K562 (cell line): ENCODE measurements at regions not wholly inside any gene's neighbourhood (a gene's known extent, or its start where the extent isn't known, plus 50 kb on each side); places are given as distances from the start of the nearest gene placed in this dataset.
A peak's percentile ranks its signal among the peaks of the same experiment; 100 is the strongest.

ENCODE experiments used
- CC2D1A ChIP-seq: fragments of 450-650 bp; IDR thresholded peaks from 2 replicates; pipeline ENCODE4 v1.6.1; 2017; ENCODE audit warnings: mild to moderate bottlenecking
- CCAR2 ChIP-seq: fragments of 200-400 bp; formaldehyde crosslinking; IDR thresholded peaks from 2 replicates; pipeline ENCODE4 v1.6.1; 2017; ENCODE audit warnings: mild to moderate bottlenecking, low read depth, low read length
- DPF2 ChIP-seq: fragments of 450-650 bp; IDR thresholded peaks from 2 replicates; pipeline ENCODE4 v1.6.1; 2016
- HNRNPK ChIP-seq: fragments of 200-400 bp; formaldehyde crosslinking; IDR thresholded peaks from one replicate; pipeline ENCODE4 v1.6.1; 2018; ENCODE audit warnings: mild to moderate bottlenecking, low read depth, low read length; ENCODE audit not compliant: poor library complexity, severe bottlenecking
- HNRNPUL1 ChIP-seq: fragments of 200-400 bp; formaldehyde crosslinking; IDR thresholded peaks from 2 replicates; pipeline ENCODE4 v1.6.1; 2017; ENCODE audit warnings: low read length
- MBD2 ChIP-seq: sonication (generic); IDR thresholded peaks from 2 replicates; pipeline ENCODE4 v1.6.1; 2016; ENCODE audit warnings: low read depth, borderline replicate concordance
- NFE2 ChIP-seq: IDR thresholded peaks from 2 replicates; pipeline ENCODE4 v1.6.1; 2014; ENCODE audit warnings: antibody characterized with exemption, low read depth
- SAFB ChIP-seq: fragments of 200-400 bp; formaldehyde crosslinking; IDR thresholded peaks from 2 replicates; pipeline ENCODE4 v1.6.1; 2017; ENCODE audit warnings: low read depth, low read length, borderline replicate concordance
- SIN3A ChIP-seq, 2 experiments: fragments of 150-350 bp in 1 of 2; IDR thresholded peaks; 2 replicates each; pipeline ENCODE4 v1.6.1; 2011 to 2016; ENCODE audit warnings: borderline replicate concordance in 2 of 2, low read depth in 2 of 2, low read length in 2 of 2, mild to moderate bottlenecking in 2 of 2, moderate library complexity in 2 of 2; ENCODE audit not compliant: control insufficient read depth in 1 of 2
- SRF ChIP-seq, 2 experiments: fragments of 250-450, 450-650 bp in 1 of 2; sonication (Bioruptor Pico) in 1 of 2; sonication (generic) in 1 of 2; formaldehyde crosslinking; IDR thresholded peaks; 2 replicates each; pipeline versions ENCODE4 v1.5.0 to v1.5.1; 2020 to 2022; ENCODE audit warnings: mild to moderate bottlenecking in 1 of 2, missing genetic modification reagents in 1 of 2
- STAG1 ChIP-seq: sonication (generic); formaldehyde crosslinking; IDR thresholded peaks from 2 replicates; pipeline ENCODE4 v1.5.0; 2020; ENCODE audit warnings: missing genetic modification reagents, borderline replicate concordance
- TEAD2 ChIP-seq: fragments of 450-650 bp; IDR thresholded peaks from 2 replicates; pipeline ENCODE4 v1.6.1; 2016; ENCODE audit warnings: missing genetic modification characterization, control low read depth, missing compliant biosample characterization
- TOE1 ChIP-seq, 2 experiments: fragments of 450-650 bp in 1 of 2; sonication (generic) in 1 of 2; formaldehyde crosslinking in 1 of 2; IDR thresholded peaks; 2 replicates each; pipeline versions ENCODE4 v1.7.1 to v1.8.0; 2016 to 2022; ENCODE audit warnings: borderline replicate concordance in 2 of 2, mild to moderate bottlenecking in 2 of 2, antibody characterized with exemption in 1 of 2, inconsistent platforms in 1 of 2, low read depth in 1 of 2, missing genetic modification reagents in 1 of 2, moderate library complexity in 1 of 2
- U2AF1 ChIP-seq: fragments of 200-400 bp; formaldehyde crosslinking; optimal IDR thresholded peaks from 2 replicates; pipeline ENCODE3; 2017; ENCODE audit warnings: mild to moderate bottlenecking, low read depth, low read length, moderate library complexity
- ZNF143 ChIP-seq: sonication (generic); formaldehyde crosslinking; IDR thresholded peaks from 2 replicates; pipeline ENCODE4 v1.9.0; 2022; ENCODE audit warnings: mild to moderate bottlenecking, missing genetic modification reagents
- ZNF695 ChIP-seq: fragments of 450-650 bp; formaldehyde crosslinking; IDR thresholded peaks from 2 replicates; pipeline ENCODE4 v1.4.0; 2020; ENCODE audit warnings: mild to moderate bottlenecking, moderate library complexity
- ZNF830 ChIP-seq: fragments of 250-450 bp; sonication (Bioruptor Pico); IDR thresholded peaks from 2 replicates; pipeline ENCODE4 v1.5.0; 2021; ENCODE audit warnings: mild to moderate bottlenecking
- TF ChIP-seq, protein P1 (sequence below): fragments of 450-650 bp; IDR thresholded peaks from 2 replicates; pipeline ENCODE4 v1.6.1; 2017; ENCODE audit warnings: antibody characterized with exemption
- TF ChIP-seq, protein P2 (sequence below): sonication (generic); formaldehyde crosslinking; IDR thresholded peaks from 2 replicates; pipeline ENCODE4 v1.9.0; 2022; ENCODE audit warnings: mild to moderate bottlenecking, missing genetic modification reagents
- TF ChIP-seq, protein P3 (sequence below): sonication (generic); formaldehyde crosslinking; IDR thresholded peaks from 2 replicates; pipeline ENCODE4 v1.8.0; 2022; ENCODE audit warnings: missing genetic modification reagents, mild to moderate bottlenecking, borderline replicate concordance
- TF ChIP-seq, protein P4 (sequence below): fragments of 250-450 bp; sonication (Bioruptor Pico); IDR thresholded peaks from 2 replicates; pipeline ENCODE4 v1.8.0; 2021; ENCODE audit warnings: moderate library complexity, mild to moderate bottlenecking, inconsistent platforms

DNA sequence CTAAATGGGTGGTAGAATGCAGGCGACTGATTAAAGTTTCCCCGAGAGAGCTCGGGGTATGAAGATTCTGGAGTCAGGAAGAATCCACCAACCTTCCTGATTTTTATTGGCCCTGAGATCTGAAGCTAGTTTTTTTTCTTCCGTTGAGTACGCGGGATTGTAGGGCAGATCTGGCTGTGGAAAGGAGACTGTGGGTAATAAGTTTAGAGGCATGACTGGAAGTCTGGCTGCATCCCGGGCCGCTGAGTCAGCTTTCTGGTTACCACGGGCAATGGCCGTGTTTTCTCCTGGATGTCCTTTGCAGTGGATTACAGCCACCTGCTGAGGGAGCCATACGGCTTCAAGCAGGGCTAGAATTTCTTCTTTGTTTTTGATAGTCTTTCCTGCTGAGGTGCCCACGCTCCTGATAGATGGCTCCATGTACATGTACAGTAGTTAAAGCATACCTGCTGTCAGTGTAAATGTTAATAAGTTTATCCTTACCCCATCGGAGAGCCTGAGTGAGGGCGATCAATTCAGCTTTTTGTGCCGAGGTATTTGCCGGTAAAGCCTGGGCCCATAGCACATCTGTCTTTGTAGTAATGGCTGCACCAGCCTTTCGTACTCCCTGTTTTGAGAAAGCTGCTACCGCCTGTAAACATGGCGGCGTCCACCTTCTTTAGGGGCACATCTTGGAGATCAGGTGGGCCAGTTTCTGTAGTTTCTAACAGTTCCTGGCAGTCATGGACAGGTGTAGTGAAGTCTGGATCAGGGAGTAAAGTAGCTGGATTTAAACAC lies 154.0 kb downstream of the TRIM27 start (continued):
- TF ChIP-seq CCAR2 = no peak
- TF ChIP-seq ZNF695 (CRISPR knock-in tag) = no peak
- no peak for TF ChIP-seq HNRNPK
- TF ChIP-seq HNRNPUL1 = no peak
- no peak for TF ChIP-seq U2AF1
- TF ChIP-seq TEAD2 (tag) = no peak
- TF ChIP-seq TOE1 (IDR thresholded peaks at IDR 0.05; ENCODE audit: borderline replicate concordance) = no peak
- TF ChIP-seq TOE1 (CRISPR knock-in tag; IDR thresholded peaks at IDR 0.05; ENCODE audit: borderline replicate concordance, low read depth) = no peak
- TF ChIP-seq MBD2 = no peak
- TF ChIP-seq DPF2 = peak; percentile 74
- TF ChIP-seq, protein P1, sequence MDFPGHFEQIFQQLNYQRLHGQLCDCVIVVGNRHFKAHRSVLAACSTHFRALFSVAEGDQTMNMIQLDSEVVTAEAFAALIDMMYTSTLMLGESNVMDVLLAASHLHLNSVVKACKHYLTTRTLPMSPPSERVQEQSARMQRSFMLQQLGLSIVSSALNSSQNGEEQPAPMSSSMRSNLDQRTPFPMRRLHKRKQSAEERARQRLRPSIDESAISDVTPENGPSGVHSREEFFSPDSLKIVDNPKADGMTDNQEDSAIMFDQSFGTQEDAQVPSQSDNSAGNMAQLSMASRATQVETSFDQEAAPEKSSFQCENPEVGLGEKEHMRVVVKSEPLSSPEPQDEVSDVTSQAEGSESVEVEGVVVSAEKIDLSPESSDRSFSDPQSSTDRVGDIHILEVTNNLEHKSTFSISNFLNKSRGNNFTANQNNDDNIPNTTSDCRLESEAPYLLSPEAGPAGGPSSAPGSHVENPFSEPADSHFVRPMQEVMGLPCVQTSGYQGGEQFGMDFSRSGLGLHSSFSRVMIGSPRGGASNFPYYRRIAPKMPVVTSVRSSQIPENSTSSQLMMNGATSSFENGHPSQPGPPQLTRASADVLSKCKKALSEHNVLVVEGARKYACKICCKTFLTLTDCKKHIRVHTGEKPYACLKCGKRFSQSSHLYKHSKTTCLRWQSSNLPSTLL = no peak
- no peak for TF ChIP-seq ZNF830
- TF ChIP-seq, protein P2, sequence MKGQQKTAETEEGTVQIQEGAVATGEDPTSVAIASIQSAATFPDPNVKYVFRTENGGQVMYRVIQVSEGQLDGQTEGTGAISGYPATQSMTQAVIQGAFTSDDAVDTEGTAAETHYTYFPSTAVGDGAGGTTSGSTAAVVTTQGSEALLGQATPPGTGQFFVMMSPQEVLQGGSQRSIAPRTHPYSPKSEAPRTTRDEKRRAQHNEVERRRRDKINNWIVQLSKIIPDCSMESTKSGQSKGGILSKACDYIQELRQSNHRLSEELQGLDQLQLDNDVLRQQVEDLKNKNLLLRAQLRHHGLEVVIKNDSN (CRISPR knock-in tag) = no peak
- TF ChIP-seq NFE2 = peak; percentile 83
- TF ChIP-seq SRF (CRISPR knock-in tag; IDR thresholded peaks at IDR 0.05) = no peak
- TF ChIP-seq SAFB = no peak
- TF ChIP-seq, protein P3, sequence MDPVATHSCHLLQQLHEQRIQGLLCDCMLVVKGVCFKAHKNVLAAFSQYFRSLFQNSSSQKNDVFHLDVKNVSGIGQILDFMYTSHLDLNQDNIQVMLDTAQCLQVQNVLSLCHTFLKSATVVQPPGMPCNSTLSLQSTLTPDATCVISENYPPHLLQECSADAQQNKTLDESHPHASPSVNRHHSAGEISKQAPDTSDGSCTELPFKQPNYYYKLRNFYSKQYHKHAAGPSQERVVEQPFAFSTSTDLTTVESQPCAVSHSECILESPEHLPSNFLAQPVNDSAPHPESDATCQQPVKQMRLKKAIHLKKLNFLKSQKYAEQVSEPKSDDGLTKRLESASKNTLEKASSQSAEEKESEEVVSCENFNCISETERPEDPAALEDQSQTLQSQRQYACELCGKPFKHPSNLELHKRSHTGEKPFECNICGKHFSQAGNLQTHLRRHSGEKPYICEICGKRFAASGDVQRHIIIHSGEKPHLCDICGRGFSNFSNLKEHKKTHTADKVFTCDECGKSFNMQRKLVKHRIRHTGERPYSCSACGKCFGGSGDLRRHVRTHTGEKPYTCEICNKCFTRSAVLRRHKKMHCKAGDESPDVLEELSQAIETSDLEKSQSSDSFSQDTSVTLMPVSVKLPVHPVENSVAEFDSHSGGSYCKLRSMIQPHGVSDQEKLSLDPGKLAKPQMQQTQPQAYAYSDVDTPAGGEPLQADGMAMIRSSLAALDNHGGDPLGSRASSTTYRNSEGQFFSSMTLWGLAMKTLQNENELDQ (CRISPR knock-in tag) = 0 out of 2 replicates have a peak, but pooled peaks have one; percentile 5
- TF ChIP-seq STAG1 (CRISPR knock-in tag) = no peak
- TF ChIP-seq CC2D1A = peak; percentile 57; the same call in 1 of the 2 replicates
- TF ChIP-seq, protein P4, sequence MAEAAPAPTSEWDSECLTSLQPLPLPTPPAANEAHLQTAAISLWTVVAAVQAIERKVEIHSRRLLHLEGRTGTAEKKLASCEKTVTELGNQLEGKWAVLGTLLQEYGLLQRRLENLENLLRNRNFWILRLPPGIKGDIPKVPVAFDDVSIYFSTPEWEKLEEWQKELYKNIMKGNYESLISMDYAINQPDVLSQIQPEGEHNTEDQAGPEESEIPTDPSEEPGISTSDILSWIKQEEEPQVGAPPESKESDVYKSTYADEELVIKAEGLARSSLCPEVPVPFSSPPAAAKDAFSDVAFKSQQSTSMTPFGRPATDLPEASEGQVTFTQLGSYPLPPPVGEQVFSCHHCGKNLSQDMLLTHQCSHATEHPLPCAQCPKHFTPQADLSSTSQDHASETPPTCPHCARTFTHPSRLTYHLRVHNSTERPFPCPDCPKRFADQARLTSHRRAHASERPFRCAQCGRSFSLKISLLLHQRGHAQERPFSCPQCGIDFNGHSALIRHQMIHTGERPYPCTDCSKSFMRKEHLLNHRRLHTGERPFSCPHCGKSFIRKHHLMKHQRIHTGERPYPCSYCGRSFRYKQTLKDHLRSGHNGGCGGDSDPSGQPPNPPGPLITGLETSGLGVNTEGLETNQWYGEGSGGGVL (CRISPR knock-in tag) = no peak
- TF ChIP-seq SIN3A (IDR thresholded peaks at IDR 0.05; ENCODE audit: borderline replicate concordance in 2 of 2, control insufficient read depth in 1 of 2, low read depth in 2 of 2, low read length in 2 of 2) = no peak
- TF ChIP-seq ZNF143 (CRISPR knock-in tag) = no peak
